Endothelial cell of hepatic sinusoid (primary cell): ENCODE measurements at regions not wholly inside any gene's neighbourhood (a gene's known extent, or its start where the extent isn't known, plus 50 kb on each side); places are given as distances from the start of the nearest gene placed in this dataset.

Source experiments
- in situ Hi-C: cut with HindIII; loops from 2 replicates; pipeline ENCODE4 v1.10.0; 2017; ENCODE audit warnings: low sequenced_read_pairs

GRCh38 chr6:114588726-114589125, 245.9 kb upstream of the HS3ST5 start:
- in situ Hi-C loops, result no loop called here

GRCh38 chr6:114586298-114586697, 243.5 kb upstream of the HS3ST5 start:
- in situ Hi-C loops, result no loop called here

GRCh38 chr6:114581293-114581692, 238.5 kb upstream of the HS3ST5 start:
- in situ Hi-C loops, result no loop called here

GRCh38 chr6:114580882-114581281, 238.1 kb upstream of the HS3ST5 start:
- in situ Hi-C loops, result no loop called here

GRCh38 chr6:114579486-114579885, 236.7 kb upstream of the HS3ST5 start:
- in situ Hi-C loops, result no loop called here

GRCh38 chr6:114577109-114577508, 234.3 kb upstream of the HS3ST5 start:
- in situ Hi-C loops, result no loop called here

GRCh38 chr6:114576330-114576729, 233.5 kb upstream of the HS3ST5 start:
- in situ Hi-C loops, result no loop called here

- in situ Hi-C loops, result no loop called here
Measured at GRCh38 chr6:114569669-114570068, 226.8 kb upstream of the HS3ST5 start.

- in situ Hi-C loops, result no loop called here
Measured at GRCh38 chr6:114564302-114564933, 221.6 kb upstream of the HS3ST5 start.

- in situ Hi-C loops, result no loop called here
Measured at GRCh38 chr6:114559419-114559818, 216.6 kb upstream of the HS3ST5 start.

- in situ Hi-C loops, result no loop called here
Measured at GRCh38 chr6:114558153-114558552, 215.3 kb upstream of the HS3ST5 start.

GRCh38 chr6:114556846-114557488, 214.1 kb upstream of the HS3ST5 start:
- in situ Hi-C loops, result no loop called here

GRCh38 chr6:114550316-114550715, 207.5 kb upstream of the HS3ST5 start:
- in situ Hi-C loops, result no loop called here

- in situ Hi-C loops, result no loop called here
Measured at GRCh38 chr6:114543696-114544095, 200.9 kb upstream of the HS3ST5 start.

GRCh38 chr6:114541794-114542193, 199.0 kb upstream of the HS3ST5 start:
- in situ Hi-C loops, result no loop called here

- in situ Hi-C loops, result no loop called here
Measured at GRCh38 chr6:114537977-114538376, 195.2 kb upstream of the HS3ST5 start.

GRCh38 chr6:114534813-114535212, 192.0 kb upstream of the HS3ST5 start:
- in situ Hi-C loops, result no loop called here

- in situ Hi-C loops, result no loop called here
Measured at GRCh38 chr6:114524081-114524480, 181.3 kb upstream of the HS3ST5 start.

- in situ Hi-C loops, result no loop called here
Measured at GRCh38 chr6:114523508-114523907, 180.7 kb upstream of the HS3ST5 start.

GRCh38 chr6:114521926-114522325, 179.1 kb upstream of the HS3ST5 start:
- in situ Hi-C loops, result no loop called here

GRCh38 chr6:114520976-114521375, 178.2 kb upstream of the HS3ST5 start:
- in situ Hi-C loops, result no loop called here

GRCh38 chr6:114514170-114514569, 171.3 kb upstream of the HS3ST5 start:
- in situ Hi-C loops, result no loop called here

GRCh38 chr6:114471450-114471849, 128.6 kb upstream of the HS3ST5 start:
- in situ Hi-C loops, result no loop called here
